MM.1S (cell line): ENCODE measurements at regions not wholly inside any gene's neighbourhood (a gene's known extent, or its start where the extent isn't known, plus 50 kb on each side); places are given as distances from the start of the nearest gene placed in this dataset.

Experiments
- CTCF ChIP-seq: fragments of 300-600 bp; sonication (generic); IDR thresholded peaks from 2 replicates; pipeline ENCODE4 v1.5.1; 2016; ENCODE audit warnings: antibody characterized with exemption, low read length, mixed read lengths
- EZH2 ChIP-seq: fragments of 300-600 bp; sonication (generic); optimal IDR thresholded peaks from 2 replicates; pipeline ENCODE3; 2017; ENCODE audit warnings: low read depth, mild to moderate bottlenecking, antibody characterized with exemption, low read length, mixed read lengths
- EZH2phosphoT487 ChIP-seq: fragments of 300-600 bp; sonication (generic); IDR thresholded peaks from 2 replicates; pipeline ENCODE4 v1.6.1; 2018; ENCODE audit warnings: antibody characterized with exemption, low read length

DNA sequence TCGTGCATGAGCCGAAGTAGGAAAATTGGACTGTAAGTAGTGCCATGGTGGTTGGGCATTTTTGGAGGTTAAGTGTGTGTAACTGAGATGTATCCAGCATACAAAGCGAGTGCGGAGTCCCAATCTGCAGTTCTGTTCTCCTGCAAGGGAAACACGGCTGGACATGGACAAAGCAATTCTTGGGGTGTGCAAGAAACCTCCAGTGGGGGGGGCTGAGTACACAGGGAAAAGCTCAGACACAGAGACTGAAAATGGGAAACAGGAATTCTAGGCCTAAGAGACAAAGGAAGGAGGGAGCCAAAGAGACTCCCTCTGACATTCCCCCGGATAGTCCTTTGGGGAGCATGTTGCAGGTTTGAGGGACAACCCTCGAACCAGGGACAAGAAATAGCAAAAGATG lies 83.2 kb upstream of the PLSCR4 start:
- TF ChIP-seq CTCF: no peak
- TF ChIP-seq EZH2: no peak
- no peak for TF ChIP-seq EZH2phosphoT487
